IPS-NIHi7 (cell line): ENCODE measurements at regions not wholly inside any gene's neighbourhood (a gene's known extent, or its start where the extent isn't known, plus 50 kb on each side); places are given as distances from the start of the nearest gene placed in this dataset.

Experiments
- DNase-seq: peaks from one replicate; pipeline ENCODE4 v3.0.0; 2012; ENCODE audit warnings: mixed read lengths; ENCODE audit errors: extremely low spot score

DNA sequence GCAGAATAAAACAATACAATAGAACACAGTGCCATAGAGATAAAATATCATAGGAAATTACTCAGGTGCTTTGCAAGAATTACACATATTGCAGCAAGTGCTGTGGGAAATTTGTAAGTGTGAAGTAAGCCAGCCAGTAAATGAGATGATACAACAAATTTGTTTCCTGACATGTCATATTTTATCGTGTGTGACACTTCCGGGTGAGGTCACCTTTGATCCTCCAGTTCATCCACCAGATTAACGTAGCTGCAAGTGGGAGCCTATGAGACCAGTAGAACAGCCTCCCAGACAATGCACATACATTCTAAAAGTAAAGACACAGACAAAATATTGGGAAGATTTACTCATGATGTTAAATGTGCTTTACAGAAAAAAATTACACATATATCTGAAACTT, 72.2 kb downstream of the PRDM9 start:
- no peak for DNase-seq

GRCh38 chr5:23583081-23583480, 75.7 kb downstream of the PRDM9 start:
- no peak for DNase-seq

GRCh38 chr5:23588841-23589326, 81.5 kb downstream of the PRDM9 start:
- no peak for DNase-seq

DNA sequence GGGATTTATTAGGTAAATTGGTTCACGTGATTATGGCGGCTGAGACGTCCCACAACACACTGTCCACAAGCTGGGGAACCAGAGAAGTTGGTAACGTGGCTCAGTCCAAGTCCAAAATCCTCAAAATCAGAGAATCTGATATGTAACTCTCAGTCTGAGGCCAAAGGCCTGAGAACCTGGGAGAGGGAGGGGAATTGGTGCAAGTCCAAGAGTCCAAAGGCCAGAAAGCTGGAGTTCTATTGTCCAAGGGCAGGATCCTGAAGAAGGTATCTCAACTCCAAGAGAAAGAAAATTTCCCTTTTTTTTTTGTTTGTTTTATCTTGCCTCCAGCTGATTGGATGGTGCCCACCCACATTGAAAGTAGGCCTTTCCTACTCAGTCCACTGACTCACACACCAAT, 83.8 kb downstream of the PRDM9 start:
- DNase-seq = no peak

DNA sequence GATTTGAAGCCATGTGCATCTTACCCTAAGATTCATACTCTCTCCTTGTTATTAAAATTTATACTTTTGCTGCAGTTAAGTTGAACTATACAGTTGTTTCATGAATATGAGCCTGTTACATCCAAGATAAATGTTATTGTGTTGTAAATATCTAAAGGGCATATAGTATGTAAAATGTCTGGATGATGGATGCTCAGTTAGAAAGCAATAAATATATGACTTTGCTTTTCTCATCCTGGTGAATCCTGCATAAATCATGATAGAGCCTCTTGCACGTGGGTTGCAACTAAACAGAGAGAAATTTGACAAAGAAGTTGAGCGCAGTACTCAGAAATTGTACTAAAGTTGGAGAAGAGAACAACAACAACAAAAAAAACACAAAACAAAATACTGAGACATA, 99.5 kb downstream of the PRDM9 start:
- no peak for DNase-seq

- DNase-seq = no peak
These were observed 105.3 kb downstream of the PRDM9 start for GRCh38 chr5:23612701-23613100.

- no peak for DNase-seq
These were observed 106.2 kb downstream of the PRDM9 start for GRCh38 chr5:23613566-23613965.

DNA sequence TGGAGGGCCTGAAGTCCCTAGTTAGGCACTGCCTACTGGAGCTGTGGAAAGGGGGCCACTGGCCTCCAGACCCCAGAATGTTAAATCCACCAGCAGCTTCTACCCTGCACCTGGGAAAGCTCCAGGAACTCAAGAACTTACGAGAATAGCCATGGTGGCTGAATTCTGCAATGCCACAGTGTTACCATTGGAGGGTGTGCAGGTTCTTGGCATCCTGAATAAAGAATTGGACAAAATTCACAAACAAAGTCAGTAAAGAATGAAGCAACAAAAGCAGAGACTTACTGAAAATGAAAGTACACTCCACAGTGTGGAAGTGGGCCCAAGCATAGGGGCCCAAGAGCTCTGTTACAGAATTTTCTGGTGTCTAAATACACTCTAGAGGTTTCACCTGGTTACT, 107.0 kb downstream of the PRDM9 start:
- no peak for DNase-seq

DNA sequence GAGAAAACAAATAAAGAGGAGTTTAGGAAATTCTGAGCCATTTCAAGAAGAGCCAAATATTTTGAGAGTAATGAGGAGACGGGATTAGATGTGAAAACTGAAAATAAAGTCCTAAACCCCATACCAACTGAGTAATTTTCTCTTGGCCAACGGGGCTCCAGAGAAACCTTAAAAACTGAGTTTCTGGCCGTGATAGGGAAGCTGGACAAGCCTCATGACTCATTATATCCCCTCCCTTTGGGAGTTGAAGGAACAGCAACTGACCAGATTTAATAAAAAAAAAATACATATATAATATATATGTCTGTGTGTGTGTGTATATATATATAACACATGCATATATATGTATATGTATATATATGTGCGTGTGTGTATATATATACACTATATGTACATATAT, 119.6 kb downstream of the PRDM9 start:
- DNase-seq = no peak

DNA sequence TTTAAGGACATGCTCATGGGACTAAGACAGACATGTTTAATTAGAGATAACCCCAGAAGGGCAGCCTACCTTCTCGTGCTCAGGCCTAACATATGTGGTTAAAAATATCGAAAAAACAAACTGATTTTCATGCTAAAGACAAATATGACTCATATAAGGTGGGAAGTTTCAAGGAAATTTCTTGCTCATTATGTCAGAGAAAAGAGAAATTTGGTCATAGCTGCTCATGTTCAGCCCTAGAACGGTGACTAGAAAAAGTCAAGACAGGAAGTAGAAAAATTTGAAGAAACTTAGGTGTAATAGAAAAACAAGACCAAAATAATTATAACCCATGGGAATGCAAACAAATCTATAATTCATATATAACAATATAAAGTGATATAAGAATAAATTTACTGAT, 120.6 kb downstream of the PRDM9 start:
- DNase-seq = no peak

GRCh38 chr5:23629396-23629795, 122.0 kb downstream of the PRDM9 start:
- DNase-seq = no peak

DNA sequence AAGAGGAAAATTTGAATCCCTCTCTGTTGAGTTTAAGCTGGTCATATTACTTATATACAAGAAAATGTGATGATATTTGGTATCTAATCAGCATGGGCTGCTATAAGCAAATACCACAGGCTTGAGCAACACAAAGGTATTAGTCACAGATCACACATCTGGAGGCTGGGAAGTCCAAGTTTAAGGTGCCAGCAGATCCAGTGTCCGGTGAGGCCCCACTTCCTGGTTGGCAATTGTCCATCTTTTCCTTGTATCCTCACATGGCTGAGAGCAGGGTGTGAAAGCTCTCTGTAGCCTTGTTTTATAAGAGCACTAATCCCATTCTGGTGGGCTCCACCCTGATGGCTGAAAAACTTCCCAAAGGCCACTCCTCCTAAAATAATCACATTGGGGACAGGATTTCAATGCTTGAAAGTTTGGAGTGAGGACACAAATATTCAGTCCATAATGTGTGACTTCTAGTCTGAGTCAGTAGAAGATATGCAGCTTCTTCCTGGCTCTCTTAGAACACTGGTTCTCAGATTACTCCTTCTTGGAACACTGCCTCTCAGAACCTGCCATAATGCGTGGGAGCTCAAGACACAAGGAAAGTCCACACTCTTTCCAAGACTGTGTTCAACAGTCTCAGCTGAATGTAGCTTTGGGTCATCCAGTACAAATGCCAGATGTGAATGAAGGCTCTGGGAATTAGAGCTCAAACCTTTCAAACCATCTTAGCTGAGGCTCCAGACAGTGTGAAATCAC, 124.1 kb downstream of the PRDM9 start:
- no peak for DNase-seq

DNA sequence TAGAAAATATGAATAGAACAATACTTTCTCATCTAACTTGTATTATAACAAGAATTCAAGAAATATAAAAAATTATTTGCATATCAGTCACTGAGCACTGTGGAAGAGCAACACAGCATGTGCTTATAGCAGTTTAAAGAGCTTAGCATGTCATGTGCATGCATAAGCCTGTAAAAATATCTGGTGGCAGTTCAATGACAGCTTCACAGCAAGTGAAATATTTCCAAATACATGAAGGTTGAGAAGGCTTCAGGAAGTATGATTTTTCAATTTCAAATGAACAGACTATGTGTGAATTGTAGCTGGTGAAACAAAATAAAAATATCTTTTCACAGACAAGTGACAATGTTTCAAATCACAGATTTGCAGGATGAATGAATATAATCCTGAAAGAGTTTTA, 128.5 kb downstream of the PRDM9 start:
- DNase-seq = no peak

- no peak for DNase-seq
These were observed 131.9 kb downstream of the PRDM9 start for GRCh38 chr5:23639326-23639725.

DNA sequence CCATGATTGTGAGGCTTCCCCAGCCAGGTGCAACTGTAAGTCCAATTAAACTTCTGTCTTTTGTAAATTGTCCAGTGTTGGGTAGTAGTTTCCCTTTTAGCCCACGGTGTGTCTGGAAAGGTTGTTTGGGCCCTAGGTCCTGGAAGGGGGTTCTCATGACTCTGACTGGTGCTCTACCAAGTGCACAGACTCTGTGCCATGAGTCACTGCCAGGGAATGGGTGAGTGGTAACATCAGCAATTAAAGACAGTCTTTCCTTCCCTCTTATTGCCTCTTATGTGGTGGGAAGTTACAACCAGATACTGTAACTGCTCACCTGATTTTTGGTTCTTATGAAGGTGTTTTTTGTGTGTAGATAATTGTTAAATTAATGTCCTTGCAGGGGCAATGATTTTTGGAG, 141.2 kb downstream of the PRDM9 start:
- no peak for DNase-seq

DNA sequence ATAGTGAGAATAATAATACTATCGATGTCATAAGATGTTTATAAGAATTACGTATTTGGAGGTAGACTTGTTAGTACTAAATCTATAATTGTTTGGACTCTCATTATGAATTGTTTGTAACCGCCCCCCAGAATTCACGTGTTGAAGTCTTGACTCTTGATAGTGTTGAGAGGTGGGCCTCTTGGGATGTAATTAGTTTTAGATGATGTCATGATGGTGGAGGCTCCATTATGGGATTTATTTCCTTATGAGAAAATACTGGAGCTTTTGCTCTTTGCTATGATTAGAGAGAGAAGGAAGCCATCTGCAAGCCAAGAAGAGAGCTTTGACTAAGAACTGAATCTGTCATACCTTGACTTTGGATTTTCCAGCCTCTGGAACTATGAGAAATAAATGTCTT, 142.2 kb downstream of the PRDM9 start:
- DNase-seq = no peak

DNA sequence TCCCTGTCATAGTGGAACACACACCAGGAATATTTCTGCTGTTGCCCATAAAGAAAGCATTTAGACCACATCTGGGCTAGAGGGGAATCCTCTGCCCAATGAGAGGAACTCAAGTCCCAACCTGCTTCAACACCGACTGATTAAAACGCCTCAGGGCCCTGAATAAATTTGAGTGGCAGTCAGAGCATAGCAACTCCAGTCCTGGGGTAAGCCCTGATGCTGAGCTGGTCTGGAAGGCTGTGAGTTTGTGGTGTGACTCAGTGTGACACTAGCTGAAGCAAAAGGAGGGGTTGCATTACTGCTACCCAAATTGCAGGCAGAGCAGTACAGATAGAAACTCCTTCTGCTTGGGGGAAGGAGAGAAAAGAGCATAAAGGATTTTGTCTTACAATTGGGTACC, 148.3 kb downstream of the PRDM9 start:
- DNase-seq = no peak

- DNase-seq = no peak
These were observed 168.0 kb downstream of the PRDM9 start for GRCh38 chr5:23675456-23675855.

DNA sequence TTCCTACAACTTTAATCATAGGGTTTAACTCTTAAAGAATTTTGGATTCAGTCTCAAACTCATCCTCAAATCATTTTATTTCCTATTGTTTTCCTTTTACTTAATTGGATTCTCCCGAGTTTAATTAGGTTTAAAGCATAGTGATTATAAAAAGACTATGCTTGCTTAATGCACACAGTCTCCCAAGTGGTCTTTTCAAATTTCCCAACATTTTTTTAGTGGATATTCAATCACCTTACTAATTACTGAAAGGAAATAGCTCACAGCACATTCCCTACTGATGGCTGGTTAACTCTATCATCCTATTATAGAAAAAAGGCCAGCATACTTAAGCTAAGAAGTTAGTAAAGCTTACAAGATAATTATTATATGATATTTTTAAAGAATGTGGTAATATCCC, 170.6 kb downstream of the PRDM9 start:
- DNase-seq = no peak

DNA sequence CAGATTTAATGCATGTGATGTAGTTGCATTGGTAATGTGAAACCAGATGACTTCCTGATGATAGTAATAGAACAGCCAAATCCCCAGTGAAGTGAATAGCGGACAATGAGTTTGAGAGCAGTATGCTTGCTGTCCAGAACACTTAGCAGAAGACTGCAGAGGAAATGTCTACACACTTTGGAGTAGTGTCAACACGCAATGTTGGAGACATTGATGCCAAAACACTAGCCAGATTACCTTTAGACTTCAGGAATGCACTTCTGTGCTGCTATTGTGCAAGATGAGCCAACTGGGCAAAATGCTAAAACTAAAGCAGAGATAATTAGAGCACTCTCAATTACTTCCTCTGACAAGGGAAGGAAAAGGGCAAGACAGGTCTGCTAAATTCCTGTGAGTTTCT, 176.7 kb downstream of the PRDM9 start:
- DNase-seq = no peak

- DNase-seq = no peak
These were observed 196.8 kb downstream of the PRDM9 start for GRCh38 chr5:23703940-23704855.

DNA sequence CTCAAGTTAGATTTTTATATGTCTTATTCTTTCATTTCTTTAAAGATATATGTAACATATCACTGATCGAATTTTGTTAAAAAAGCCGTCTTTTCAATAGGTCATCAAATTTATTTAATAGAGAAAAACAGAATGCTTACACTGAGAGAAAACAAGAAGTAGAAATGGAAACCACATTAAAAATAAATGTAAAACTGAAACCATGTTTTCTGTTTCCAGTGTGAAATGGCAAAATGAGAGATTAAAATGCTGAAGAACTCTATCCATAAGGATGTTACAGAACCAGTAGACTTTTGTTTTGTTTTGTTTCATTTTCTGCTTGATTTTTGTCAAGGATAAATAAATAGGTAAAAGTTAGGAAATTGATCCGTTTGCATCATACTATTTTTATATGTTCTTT, 210.1 kb downstream of the PRDM9 start:
- no peak for DNase-seq

GRCh38 chr5:23718564-23718963, 211.2 kb downstream of the PRDM9 start:
- DNase-seq = no peak
